ENCODE measurements at regions not wholly inside any gene's neighbourhood (a gene's known extent, or its start where the extent isn't known, plus 50 kb on each side); places are given as distances from the start of the nearest gene placed in this dataset.

DNA sequence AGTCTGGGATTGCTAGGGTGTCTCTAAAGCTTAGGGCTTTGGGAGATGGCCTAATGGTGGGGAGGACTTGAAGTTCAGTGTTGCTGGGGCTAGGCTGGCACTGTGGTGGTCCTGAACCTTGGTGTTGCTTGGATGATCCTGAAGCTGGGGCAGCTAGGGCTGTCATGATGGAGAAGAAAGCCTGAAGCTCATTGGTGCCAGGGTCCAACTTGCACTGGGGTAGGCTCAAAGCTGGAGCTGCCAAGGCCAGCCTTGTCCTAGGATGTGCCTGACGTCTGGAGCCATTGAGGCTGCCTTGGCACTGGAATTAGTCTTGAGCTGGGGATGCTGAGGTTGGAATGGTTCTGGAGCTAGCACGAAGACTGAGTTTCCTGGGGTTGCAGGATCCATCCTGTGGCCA lies 61.0 kb upstream of the NLRP2B start:
- TF ChIP-seq, protein P1, sequence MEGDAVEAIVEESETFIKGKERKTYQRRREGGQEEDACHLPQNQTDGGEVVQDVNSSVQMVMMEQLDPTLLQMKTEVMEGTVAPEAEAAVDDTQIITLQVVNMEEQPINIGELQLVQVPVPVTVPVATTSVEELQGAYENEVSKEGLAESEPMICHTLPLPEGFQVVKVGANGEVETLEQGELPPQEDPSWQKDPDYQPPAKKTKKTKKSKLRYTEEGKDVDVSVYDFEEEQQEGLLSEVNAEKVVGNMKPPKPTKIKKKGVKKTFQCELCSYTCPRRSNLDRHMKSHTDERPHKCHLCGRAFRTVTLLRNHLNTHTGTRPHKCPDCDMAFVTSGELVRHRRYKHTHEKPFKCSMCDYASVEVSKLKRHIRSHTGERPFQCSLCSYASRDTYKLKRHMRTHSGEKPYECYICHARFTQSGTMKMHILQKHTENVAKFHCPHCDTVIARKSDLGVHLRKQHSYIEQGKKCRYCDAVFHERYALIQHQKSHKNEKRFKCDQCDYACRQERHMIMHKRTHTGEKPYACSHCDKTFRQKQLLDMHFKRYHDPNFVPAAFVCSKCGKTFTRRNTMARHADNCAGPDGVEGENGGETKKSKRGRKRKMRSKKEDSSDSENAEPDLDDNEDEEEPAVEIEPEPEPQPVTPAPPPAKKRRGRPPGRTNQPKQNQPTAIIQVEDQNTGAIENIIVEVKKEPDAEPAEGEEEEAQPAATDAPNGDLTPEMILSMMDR (IDR thresholded peaks at IDR 0.05): no peak
- TF ChIP-seq EZH2 (IDR thresholded peaks at IDR 0.05; ENCODE audit: borderline replicate concordance, insufficient read depth, low read depth, low read length, poor library complexity, severe bottlenecking): no peak

All from B cell (primary cell).